ENCODE measurements at regions not wholly inside any gene's neighbourhood (a gene's known extent, or its start where the extent isn't known, plus 50 kb on each side); places are given as distances from the start of the nearest gene placed in this dataset.
A peak's percentile ranks its signal among the peaks of the same experiment; 100 is the strongest.

DNA sequence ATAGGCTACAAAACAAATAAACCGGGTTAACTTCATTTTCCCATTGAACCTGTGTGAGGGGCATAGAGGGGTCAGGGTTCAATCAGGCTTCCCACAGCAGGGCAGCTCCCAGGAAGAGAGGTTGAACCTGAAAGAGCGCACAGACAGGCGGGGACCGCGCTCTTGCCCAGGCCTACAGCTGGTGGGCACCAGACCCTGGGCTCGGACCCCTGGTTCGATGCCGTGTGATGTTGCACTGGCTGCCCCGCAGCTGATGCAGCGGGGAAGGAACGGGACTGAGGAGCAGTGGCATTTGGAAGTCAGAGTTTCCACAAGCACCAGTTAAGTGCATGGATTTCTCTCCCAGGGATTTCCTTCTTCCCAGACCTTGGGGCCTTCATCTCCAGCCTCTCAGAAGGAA is 72.6 kb upstream of the INSIG1 start:
- no peaks in the 10 kb centered on the region for H3K9me3 Mint-ChIP-seq
- POLR2A ChIA-PET = no interaction called here
- no peak overlapping the region for H3K27ac Mint-ChIP-seq
- no peaks in the 10 kb centered on the region for H3K27me3 Mint-ChIP-seq
- DNase-seq = no peak
- no peaks in the 10 kb centered on the region for H3K36me3 Mint-ChIP-seq (ENCODE audit: low read depth)
- no peak overlapping the region for H3K4me3 Mint-ChIP-seq
- CTCF ChIA-PET = no interaction called here
- peaks cover 10% of the 10 kb centered on the region for H3K4me1 Mint-ChIP-seq

GRCh38 chr7:155225516-155225915 is 72.2 kb upstream of the INSIG1 start:
- no peak overlapping the region for H3K4me3 Mint-ChIP-seq
- no peak for DNase-seq
- H3K9me3 Mint-ChIP-seq = no peaks in the 10 kb centered on the region
- POLR2A ChIA-PET = no interaction called here
- no peak overlapping the region for H3K27ac Mint-ChIP-seq
- no peaks in the 10 kb centered on the region for H3K27me3 Mint-ChIP-seq
- CTCF ChIA-PET = no interaction called here
- H3K4me1 Mint-ChIP-seq = peaks cover 10% of the 10 kb centered on the region
- H3K36me3 Mint-ChIP-seq (ENCODE audit: low read depth) = no peaks in the 10 kb centered on the region

DNA sequence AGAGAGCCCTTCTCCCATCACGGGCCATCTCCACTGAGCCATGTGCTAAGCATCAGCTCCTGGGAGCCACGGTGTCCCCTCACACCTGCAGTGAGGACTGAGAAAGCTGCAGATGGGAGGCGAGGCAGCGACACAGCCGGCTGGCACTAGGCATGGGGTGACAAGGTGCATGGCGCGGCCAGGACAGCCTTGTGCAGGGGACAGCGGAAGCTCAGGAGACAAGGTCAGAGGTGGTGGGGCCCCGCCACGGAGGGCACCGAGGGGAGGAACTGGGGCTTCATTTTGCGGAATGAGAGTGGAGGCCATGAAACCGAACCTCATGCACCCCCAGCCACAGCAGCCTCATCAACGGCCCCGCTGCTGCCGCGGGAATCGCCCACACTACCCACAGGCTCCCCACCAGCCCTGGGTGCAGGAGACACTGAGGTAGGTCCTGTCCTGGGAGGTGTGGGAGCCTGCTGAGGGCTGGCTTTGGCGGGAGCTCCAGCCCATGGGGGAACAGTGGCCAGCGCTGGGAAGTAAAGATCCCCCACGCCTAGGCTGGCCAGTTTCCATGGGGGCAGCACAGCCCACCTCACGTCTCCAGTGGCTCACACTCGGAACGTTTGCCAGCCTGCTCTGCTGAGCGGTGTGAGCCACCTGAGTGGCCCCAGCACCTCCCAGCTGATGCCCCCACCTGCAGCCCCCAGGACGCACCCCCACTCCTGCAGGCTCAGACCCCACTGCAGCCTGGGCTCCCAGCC is 71.2 kb upstream of the INSIG1 start:
- Mint-ChIP-seq H3K4me1 (peaks cover 10% of the 10 kb centered on the region), H3K27me3 (no peaks in the 10 kb centered on the region), H3K27ac (no peak overlapping the region), H3K36me3 (ENCODE audit: low read depth) (no peaks in the 10 kb centered on the region), H3K9me3 (no peaks in the 10 kb centered on the region), H3K4me3 (no peak overlapping the region)
- CTCF ChIA-PET = no interaction called here
- no peak for DNase-seq
- POLR2A ChIA-PET = no interaction called here

DNA sequence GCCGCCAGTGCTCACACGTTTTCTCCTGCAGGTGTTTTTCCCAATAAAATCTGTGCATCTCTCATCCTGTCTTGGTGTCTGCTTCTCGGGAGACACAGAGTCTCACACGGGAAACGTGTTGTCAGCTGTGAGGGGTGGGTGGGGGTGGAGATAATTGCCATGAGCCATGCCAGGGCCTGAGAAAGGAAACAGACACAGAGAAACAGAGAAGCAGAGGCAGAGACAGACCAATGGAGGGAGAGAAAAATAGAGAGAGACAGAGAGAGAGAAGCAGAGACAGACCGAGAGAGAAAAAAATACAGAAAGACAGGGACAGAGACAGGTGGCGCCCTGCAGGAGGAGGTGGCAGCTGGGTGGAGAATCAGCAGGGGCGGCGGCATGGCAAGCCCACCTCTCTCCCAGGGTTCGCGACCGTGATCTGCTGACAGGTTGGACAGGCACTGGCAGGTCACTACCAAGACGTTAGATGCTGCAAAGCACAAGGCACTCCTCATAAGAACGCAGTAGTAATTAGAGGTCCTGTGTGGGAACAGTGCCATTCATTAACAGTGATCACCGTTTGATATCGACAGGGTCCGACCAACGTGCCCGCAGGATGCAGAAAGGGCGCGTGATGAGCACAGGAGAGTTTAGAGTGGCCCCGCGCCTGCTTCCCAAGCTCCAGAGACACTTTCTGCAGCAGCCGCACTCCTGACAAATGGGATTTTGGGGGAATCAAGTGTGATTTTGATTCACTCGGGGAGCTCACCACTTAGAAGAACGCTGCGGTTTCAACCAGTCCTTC is 70.5 kb upstream of the INSIG1 start:
- DNase-seq = no peak
- Mint-ChIP-seq H3K36me3 (ENCODE audit: low read depth) (no peaks in the 10 kb centered on the region), H3K27me3 (no peaks in the 10 kb centered on the region), H3K4me3 (no peak overlapping the region), H3K9me3 (no peaks in the 10 kb centered on the region), H3K27ac (no peak overlapping the region), H3K4me1 (peaks cover 5% of the 10 kb centered on the region)
- POLR2A ChIA-PET = no interaction called here
- CTCF ChIA-PET = interaction anchor here (0.6 to 1.3 kb wide), 4 partner anchors 8 to 55 kb away, joined by 3 to 4 read pairs (median 3); no protein-coding TSS in a partner anchor

DNA sequence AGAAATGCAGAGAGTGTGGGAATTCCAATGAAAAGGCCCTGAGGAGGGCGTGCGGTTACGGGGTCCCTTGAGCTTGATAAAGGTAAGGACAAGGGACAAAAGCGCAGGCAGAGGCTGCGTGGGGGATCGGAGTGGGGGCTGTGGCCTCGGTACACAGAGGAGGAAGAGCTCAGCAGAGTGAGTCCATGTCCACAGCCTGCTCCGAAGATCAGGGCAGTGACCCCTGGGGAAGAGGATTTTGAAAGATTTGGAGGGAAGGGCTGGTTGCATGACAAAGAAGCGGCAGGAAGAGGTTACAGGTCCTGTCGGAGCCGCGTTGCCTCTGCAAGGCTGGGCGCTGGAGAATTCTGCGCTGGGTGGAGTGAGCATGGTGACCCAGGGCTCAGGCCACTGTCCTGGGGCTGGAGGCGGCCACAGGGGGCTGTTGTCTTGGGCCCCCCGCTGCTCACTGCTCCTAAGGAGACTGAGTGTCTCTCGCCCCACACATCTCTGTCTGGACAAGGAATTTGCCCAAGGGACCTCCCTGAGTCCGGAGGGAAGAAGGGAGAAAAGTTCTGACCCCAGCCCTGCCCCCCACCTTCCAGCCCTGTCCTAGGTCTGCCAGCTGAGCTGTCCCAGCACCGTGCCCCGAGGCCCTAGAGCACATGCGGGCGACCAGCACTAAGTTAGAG is 69.8 kb upstream of the INSIG1 start:
- no peak overlapping the region for H3K27ac Mint-ChIP-seq
- H3K4me1 Mint-ChIP-seq = no peaks in the 10 kb centered on the region
- ChIA-PET POLR2A (no interaction called here), CTCF (interaction anchor here (0.6 to 1.3 kb wide), 4 partner anchors 9 to 54 kb away, joined by 3 to 4 read pairs (median 3); no protein-coding TSS in a partner anchor)
- no peaks in the 10 kb centered on the region for H3K36me3 Mint-ChIP-seq (ENCODE audit: low read depth)
- no peak for DNase-seq
- H3K4me3 Mint-ChIP-seq = no peak overlapping the region
- H3K9me3 Mint-ChIP-seq = no peaks in the 10 kb centered on the region
- no peaks in the 10 kb centered on the region for H3K27me3 Mint-ChIP-seq

GRCh38 chr7:155228459-155228845 is 69.2 kb upstream of the INSIG1 start:
- no peaks in the 10 kb centered on the region for H3K27me3 Mint-ChIP-seq
- no peak for DNase-seq
- H3K4me1 Mint-ChIP-seq = no peaks in the 10 kb centered on the region
- no peak overlapping the region for H3K27ac Mint-ChIP-seq
- no peaks in the 10 kb centered on the region for H3K36me3 Mint-ChIP-seq (ENCODE audit: low read depth)
- H3K9me3 Mint-ChIP-seq = no peaks in the 10 kb centered on the region
- CTCF ChIA-PET = interaction anchor here (1.3 kb wide), 1 partner anchor 13 kb away, joined by 3 read pairs; no protein-coding TSS in a partner anchor
- POLR2A ChIA-PET = no interaction called here
- no peak overlapping the region for H3K4me3 Mint-ChIP-seq

DNA sequence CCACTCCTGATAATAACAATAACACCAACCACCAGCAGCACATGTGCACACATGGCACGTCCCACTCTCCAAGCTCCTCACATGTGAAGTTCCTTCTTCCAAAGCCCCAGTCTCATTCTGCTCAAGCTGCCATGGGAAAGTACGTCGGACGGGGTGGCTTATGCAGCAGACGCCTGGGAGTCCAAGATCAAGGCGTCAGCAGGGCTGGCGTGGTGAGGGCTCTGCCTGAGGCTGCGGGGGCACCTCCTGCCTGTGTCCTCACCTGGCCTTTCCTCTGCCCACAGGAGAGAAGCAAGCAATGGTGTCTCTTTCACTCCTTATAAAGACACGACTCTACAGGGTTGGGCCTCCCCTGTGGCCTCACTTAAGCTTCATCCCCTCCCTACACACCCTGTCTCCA is 68.8 kb upstream of the INSIG1 start:
- H3K4me3 Mint-ChIP-seq = no peak overlapping the region
- POLR2A ChIA-PET = no interaction called here
- H3K9me3 Mint-ChIP-seq = no peaks in the 10 kb centered on the region
- H3K4me1 Mint-ChIP-seq = no peaks in the 10 kb centered on the region
- CTCF ChIA-PET = interaction anchor here (1.4 kb wide), 1 partner anchor 13 kb away, joined by 3 read pairs; no protein-coding TSS in a partner anchor
- no peaks in the 10 kb centered on the region for H3K36me3 Mint-ChIP-seq (ENCODE audit: low read depth)
- no peaks in the 10 kb centered on the region for H3K27me3 Mint-ChIP-seq
- no peak overlapping the region for H3K27ac Mint-ChIP-seq
- DNase-seq = no peak

- Mint-ChIP-seq H3K27ac (peak overlapping the region; percentile 73), H3K27me3 (no peaks in the 10 kb centered on the region), H3K4me1 (no peaks in the 10 kb centered on the region), H3K9me3 (no peaks in the 10 kb centered on the region), H3K36me3 (ENCODE audit: low read depth) (no peaks in the 10 kb centered on the region), H3K4me3 (no peak overlapping the region)
- DNase-seq = no peak
- ChIA-PET POLR2A (no interaction called here), CTCF (interaction anchor here (1.4 kb wide), 1 partner anchor 12 kb away, joined by 3 read pairs; no protein-coding TSS in a partner anchor)
Measured at GRCh38 chr7:155229548-155230168, 68.0 kb upstream of the INSIG1 start.

GRCh38 chr7:155230169-155230593 is 67.5 kb upstream of the INSIG1 start:
- Mint-ChIP-seq H3K36me3 (ENCODE audit: low read depth) (no peaks in the 10 kb centered on the region), H3K4me1 (no peaks in the 10 kb centered on the region), H3K27ac (no peak overlapping the region), H3K27me3 (no peaks in the 10 kb centered on the region), H3K4me3 (no peak overlapping the region), H3K9me3 (no peaks in the 10 kb centered on the region)
- ChIA-PET CTCF (interaction anchor here (1.4 kb wide), 1 partner anchor 12 kb away, joined by 3 read pairs; no protein-coding TSS in a partner anchor), POLR2A (no interaction called here)
- no peak for DNase-seq

DNA sequence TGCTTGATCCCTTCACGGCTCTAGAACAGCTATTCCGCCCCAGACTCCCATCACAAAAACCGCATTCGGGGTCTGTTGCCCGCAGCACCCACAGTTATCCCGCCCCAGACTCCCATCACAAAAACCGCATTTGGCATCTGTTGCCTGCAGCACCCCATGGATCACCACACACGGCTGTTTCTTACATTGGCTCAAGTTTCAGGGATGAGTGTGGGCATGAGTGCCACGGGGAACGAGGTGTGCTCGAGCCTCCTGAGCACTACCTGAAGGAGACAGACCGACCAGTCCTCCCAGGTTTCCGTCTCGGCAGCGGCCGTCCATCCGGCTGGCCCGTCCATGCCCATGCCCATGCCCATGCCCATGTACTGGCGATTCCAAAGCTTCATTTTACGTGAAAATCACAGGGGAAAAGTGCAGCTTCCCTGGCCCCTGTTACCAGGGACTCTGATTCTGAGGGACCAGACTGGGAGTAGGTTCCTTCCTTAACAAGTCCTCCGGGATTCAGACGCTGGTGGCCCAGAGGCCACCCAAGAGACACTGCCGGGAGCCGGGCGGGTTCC is 66.4 kb upstream of the INSIG1 start:
- H3K27ac Mint-ChIP-seq = no peak overlapping the region
- no peaks in the 10 kb centered on the region for H3K36me3 Mint-ChIP-seq (ENCODE audit: low read depth)
- POLR2A ChIA-PET = no interaction called here
- no peaks in the 10 kb centered on the region for H3K4me1 Mint-ChIP-seq
- H3K27me3 Mint-ChIP-seq = no peaks in the 10 kb centered on the region
- H3K9me3 Mint-ChIP-seq = no peaks in the 10 kb centered on the region
- no peak for DNase-seq
- no peak overlapping the region for H3K4me3 Mint-ChIP-seq
- CTCF ChIA-PET = no interaction called here

GRCh38 chr7:155231941-155232340 is 65.7 kb upstream of the INSIG1 start:
- Mint-ChIP-seq H3K27me3 (no peaks in the 10 kb centered on the region), H3K4me1 (no peaks in the 10 kb centered on the region), H3K36me3 (ENCODE audit: low read depth) (no peaks in the 10 kb centered on the region), H3K4me3 (no peak overlapping the region), H3K27ac (no peak overlapping the region), H3K9me3 (no peaks in the 10 kb centered on the region)
- POLR2A ChIA-PET = no interaction called here
- CTCF ChIA-PET = no interaction called here
- no peak for DNase-seq

- POLR2A ChIA-PET = no interaction called here
- H3K27me3 Mint-ChIP-seq = no peaks in the 10 kb centered on the region
- DNase-seq = no peak
- no peaks in the 10 kb centered on the region for H3K4me1 Mint-ChIP-seq
- H3K36me3 Mint-ChIP-seq (ENCODE audit: low read depth) = no peaks in the 10 kb centered on the region
- CTCF ChIA-PET = interaction anchor here (0.6 kb wide), 1 partner anchor 18 kb away, joined by 5 read pairs; no protein-coding TSS in a partner anchor
- no peak overlapping the region for H3K27ac Mint-ChIP-seq
- no peak overlapping the region for H3K4me3 Mint-ChIP-seq
- no peaks in the 10 kb centered on the region for H3K9me3 Mint-ChIP-seq
Measured at GRCh38 chr7:155232911-155233310, 64.8 kb upstream of the INSIG1 start.
